ENCODE measurements at regions not wholly inside any gene's neighbourhood (a gene's known extent, or its start where the extent isn't known, plus 50 kb on each side); places are given as distances from the start of the nearest gene placed in this dataset.

DNA sequence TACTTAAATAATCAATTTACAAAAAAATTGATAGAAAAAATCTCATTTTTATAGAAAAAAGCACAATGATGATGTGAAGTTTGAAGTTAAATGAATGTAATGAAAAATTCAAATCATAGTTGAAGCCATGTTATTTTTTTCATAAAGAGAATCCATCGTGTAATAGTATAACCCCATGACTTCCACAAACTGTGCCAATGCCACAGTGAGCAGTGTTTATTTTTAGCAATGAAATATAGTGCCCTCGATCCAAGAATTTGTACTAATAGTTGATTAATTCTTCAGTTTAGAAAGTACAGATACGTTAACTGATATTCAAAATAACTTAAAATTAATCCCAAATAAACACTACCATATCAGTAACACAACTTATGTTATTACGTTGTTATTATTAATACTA, 225.9 kb downstream of the PTPRC start:
- no peak for DNase-seq (ENCODE audit: low spot score)

DNA sequence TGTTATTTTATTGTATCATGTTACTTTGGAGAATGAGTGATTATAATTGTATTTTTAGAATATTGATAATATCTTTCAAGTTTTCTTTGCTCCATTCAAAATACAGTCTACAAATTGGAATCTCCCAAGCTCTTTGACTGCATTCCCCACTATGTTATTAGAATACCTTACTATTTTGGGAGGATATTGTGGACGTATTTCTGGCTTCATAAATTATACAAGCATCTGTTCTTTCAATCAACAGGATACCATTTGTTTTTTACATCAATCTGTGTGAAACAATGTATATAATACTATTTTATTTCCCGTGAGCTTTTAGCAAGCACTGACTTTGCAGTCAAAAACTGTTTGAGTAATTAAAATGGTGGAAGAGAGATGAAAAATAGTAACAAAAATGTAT, 226.5 kb downstream of the PTPRC start:
- DNase-seq (ENCODE audit: low spot score), result no peak

DNA sequence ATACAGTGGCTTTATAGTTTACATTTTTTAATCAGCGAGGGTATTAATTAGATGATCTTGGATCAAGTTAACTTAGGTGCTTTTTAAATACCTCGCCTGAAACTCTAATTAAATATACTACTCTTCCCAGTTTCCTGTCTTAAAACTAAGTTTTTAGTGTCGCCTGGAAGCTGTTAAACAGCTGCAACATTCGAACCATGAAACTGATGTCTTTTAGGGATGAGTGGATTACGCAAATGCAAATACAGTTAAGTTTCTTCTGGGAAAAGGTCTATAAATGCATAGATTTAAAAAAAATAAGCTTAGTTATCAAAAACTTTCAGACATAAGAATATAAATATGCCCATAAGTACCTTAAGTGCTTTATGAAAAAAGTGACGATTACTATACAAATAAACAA, 228.3 kb downstream of the PTPRC start:
- DNase-seq (ENCODE audit: low spot score), result no peak

DNA sequence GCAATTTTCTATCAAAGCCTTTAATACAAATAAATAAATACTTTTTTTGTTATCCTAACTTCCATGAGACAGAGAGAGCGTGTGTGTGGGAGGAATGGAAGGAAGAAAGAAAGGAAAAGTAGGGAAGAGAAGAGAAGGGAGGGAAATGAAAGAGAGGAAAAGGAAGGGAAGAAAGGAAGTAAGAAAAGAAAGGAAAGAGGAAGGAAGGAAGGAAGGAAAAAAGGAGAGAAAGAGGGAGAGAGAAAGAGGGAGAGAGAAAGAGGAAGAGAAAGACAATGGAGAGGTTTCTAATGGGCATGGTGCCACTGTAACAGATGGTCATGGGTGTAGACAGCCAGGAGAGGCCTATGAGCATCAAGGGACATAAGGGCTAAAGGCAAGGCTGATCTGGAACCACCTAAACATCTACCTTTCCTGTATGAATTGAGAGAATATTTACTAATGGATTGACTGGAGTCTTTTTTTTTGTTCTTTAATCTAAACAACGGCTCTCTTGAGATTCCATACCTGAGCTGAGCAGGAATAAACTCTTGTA, 234.9 kb downstream of the PTPRC start:
- no peak for DNase-seq (ENCODE audit: low spot score)

DNA sequence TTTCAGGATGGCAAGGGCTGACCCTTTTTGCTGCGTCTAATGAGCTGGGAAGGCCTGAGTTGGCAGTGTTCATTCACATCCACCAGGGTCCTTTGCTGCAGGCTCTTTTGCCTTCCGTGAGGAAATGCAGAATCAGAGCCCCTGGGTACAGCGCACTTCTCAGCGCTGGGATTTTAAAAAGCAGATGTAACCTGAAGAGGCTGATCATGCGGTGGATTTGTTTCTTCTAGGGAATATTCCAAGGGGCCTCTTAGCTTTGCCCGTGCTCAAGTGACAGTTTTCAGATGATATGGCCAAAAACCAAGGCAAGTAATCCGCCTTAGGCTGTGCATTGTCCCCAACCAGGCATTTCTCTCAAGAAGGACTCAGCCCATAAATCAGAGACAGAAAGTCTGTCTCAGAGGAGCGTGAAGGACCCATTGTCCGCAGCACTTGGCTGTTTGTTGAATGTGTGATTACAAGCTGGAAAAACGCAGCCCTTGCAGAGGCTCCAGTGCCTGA, 237.6 kb downstream of the PTPRC start:
- no peak for DNase-seq (ENCODE audit: low spot score)

DNA sequence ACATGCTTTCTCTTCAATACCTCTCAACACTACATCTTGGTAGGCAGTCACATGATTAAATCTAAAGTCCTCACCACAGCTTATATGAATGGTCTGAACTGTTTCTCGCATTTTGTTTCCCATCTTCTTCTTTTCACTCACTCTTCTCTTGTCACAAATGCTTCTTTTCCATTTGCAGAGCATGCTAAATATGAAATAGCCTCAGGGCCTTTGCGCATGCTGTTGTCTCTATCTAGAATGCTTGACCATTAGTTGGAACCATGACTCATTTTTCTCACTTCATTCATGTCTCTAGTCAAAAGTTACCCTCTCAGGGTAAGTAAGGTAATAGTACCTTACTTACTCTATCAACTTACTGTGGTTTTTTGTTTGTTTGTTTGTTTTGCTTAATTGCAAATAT, 239.7 kb downstream of the PTPRC start:
- no peak for DNase-seq (ENCODE audit: low spot score)

DNA sequence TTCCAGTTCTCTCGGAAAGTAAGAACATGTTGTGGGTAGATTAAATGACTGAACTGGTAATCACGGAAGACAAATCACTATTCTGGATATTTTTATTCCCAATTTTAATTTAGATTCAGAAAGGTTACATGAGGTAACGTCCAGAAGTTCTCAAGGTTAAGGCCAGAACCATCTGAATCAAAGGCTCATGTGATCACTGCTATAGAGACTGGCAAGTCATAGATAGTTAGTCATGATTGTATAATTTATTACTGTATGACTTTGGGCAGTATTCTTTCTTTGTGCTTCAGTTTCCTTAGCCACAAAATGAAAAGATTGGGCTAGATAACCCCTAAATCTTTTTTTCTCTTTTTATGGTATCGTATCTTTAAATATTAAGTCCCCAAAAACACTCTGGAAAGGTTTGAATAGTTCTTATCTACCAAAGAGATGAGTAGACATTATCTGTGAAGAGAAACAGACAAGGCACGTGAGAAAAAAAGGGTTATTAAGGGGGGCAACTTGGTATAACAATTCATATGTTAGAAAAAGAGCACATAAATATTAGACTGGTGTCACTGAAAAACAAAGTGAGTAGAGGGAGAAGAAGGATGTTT, 241.0 kb downstream of the PTPRC start:
- no peak for DNase-seq (ENCODE audit: low spot score)

DNA sequence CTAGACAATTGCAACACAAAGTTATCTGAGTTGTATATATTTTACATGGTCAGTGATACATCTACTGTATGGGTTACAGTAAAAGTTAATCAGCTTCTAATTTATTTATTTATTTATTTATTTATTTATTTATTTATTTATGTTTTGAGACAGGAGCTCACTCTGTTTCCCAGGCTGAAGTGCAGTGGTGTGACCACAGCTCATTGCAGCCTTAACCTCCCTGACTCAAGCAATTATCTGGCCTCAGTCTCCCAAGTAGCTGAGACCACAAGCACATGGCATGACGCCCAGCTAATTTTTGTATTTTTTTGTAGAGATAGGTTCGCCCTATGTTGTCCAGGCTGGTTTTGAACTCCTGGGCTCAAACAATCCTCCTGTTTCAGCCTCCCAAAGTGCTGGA, 241.6 kb downstream of the PTPRC start:
- no peak for DNase-seq (ENCODE audit: low spot score)

DNA sequence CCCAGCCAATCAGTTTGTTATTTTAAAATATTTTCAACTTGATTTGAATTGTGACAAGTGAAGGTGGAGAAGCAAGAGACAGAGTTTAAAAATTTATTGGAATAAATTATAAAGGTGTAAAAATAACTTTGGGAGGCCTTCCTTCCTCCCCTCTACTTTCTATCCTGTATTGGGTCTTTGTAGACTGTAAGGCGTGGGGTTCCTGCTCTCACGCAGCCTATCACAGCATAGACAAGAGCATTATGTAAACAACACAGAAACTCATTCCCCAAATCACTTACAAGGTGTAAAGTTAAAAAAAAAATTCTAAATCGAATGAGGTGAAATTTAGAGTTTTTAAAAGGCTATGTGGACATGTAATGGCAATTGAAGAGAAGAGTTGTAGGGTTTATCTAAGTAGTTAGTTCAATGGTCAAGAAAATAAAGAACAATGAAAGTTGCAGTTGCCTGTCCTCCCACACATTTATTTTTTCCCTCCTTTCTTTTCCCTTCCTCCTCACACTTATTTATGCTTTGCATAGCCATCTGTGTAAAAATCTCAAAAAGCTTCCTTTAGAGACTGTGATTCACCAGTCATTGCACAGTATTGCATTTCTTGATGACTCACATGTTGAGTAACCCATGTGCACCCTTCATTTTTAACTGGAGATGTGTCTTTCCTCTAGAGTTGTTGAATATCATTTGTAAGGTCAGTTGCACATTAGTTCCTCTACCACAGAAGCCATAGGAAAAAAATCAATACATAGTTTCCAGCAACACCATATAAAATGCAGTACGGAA, 242.2 kb downstream of the PTPRC start:
- peak; percentile 2 for DNase-seq (ENCODE audit: low spot score)

DNA sequence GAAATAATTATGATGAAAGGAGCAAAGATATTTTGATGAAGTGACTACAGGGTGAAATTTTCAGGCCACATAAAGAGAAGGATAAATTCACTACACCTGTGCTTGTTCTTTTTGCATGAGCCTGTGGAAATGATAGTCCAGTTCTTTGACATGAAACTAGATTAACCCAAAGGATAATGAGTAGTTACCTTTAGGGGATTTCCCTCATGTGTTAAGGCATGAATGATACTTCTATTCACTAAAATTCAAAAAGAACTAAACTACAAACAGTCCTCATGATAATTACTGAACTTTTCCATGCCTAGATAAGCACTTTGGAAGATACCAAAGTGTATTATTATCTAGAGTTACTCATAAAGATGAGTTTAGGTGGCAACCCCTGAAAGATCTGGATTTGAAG, 244.3 kb downstream of the PTPRC start:
- DNase-seq (ENCODE audit: low spot score), result no peak

DNA sequence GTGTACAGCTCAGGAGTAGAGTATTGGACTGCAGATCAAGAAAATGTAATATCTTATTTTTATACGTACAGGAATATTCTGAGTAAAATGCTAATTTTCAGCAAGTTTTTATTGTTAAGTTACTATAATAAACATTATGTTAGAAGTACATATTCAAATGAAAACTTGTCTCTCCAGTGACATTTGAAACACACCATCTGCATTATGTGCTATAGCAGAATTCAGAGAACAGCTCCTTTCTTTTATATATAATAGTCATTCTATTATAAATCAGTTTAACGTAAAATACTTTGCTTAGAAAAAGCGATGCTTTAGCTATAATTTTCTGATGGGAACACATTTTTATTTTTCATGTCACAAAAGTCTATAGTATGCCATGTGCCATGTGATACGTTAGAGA, 249.0 kb downstream of the PTPRC start:
- DNase-seq (ENCODE audit: low spot score), result no peak

DNA sequence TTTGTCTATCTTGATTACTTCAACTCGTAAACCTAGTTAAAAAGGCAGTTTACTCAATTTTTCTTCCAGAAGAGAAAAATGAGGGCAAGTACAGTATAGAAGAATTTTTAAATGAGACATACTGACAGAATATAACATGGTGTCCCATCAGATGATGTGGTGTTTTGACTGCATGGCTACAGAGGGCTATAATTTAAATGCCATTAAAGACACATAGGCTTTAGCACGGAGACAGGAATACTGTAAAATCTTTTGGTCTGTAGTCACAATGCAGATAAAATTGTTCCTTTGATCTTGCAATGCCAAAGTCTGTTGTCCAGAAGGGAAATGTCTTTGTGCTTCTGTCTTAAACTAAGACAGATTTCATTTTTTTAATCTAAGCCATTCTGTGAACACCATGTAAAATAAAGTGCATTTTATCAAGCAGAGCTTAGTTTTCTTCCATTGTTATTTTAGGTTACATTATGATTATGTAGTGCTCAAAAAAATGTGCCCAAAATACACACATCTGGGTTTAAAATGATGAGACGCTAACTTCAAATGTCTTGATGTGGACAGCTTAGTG, 249.6 kb downstream of the PTPRC start:
- no peak for DNase-seq (ENCODE audit: low spot score)

DNA sequence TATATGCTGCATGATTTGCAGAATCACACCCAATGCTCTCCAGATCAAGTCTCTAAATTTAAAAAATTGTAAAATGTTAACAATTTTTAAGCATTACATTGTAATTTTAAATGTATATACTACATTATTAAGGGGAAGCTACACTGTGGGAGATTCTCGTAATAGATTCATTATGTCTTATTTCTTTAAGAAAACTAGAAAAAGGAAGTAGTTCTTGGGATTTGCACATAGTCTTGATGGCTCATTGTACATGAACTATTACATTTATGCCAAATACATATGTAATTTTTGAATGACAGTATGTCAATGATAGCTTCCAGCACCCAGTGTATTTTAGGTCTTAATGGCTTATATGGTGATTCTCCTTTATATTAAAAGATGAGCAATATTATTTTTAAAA, 250.3 kb downstream of the PTPRC start:
- DNase-seq (ENCODE audit: low spot score), result no peak

DNA sequence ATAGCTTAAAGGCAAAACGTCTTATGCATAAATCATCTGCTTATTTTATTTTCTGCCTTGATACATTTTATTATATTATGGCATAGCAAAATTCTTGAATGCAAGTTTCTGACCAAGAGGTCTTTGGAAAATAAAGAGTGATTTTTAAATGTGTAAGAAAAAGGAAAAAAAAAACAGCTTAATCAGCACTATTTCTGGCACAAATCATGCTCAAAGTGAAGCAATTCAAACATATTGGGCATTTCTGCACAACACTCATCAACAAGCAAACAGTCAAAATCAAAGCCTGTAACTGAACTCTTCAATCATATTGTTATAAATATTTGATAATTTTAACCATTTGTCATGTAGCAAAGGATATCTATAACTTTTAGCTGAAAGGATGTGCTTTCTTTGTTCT, 250.9 kb downstream of the PTPRC start:
- DNase-seq (ENCODE audit: low spot score), result no peak

DNA sequence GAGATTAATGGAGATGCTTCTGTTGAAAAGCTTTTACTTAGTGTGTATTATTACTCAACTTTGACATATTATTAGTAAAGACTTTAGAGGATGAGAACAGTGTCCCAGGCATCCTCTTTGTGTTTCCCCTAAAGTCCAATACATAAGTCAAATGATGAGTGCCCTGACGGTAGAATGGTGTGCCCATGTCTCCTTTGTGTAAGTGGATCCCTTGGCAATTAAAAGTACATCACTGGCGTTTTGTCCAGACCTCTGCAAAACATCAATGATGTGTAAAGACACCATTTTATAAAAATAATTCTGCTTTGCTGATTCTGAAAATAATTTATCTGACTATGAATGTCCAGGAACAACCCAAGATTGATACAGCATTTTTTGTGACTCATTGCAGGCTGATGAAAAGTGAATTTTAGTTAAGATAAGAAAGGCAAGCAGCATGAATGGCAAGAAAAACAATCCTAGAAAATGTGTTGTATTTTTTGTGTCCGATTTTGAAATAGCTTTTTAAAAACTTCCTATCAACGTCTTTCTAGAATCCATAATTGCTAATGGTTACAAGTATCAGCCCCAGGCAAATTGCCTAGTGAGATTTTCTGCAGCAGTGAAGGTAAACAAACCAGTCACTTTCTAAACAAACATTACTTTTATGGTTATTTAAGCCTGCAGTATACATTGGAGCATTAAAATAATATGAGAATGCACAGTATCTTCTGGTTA, 251.5 kb downstream of the PTPRC start:
- no peak for DNase-seq (ENCODE audit: low spot score)

DNA sequence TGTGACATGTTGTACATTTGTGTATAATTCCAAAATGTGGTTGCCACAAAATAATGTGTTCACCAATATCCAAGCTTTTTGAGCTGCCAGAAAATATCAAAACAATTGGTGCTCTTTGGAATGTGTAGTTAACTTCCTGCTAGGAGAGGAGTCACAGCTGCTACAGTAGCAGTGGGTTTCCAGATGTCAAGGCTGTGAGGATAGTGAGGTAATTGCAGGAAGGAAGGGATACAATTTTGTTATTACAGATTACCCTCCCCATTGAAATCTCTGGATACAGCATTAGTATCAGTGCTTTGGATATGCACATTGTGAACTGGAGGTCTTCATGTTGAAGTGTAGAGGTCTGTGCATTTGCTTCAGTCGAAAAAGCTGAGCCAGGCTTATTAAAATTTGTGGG, 253.2 kb downstream of the PTPRC start:
- DNase-seq (ENCODE audit: low spot score), result no peak

DNA sequence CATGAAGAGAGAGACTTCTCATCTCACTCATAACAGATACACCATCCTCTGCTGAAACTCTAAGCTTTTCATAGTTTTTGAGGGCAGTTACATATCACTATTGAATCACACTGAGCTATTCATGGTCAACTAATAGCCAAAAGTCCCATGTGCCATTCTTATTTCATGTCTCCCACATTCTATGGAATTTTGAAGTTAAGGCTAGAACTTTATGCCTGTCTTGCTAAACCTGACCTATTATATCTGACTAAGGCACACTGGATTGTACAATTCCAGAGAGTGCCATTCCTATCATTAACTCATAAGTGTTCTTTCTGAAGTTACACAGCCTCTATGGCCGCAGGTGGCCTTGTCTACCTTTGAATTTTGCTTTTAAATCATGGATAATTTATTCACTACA, 254.3 kb downstream of the PTPRC start:
- DNase-seq (ENCODE audit: low spot score), result no peak

DNA sequence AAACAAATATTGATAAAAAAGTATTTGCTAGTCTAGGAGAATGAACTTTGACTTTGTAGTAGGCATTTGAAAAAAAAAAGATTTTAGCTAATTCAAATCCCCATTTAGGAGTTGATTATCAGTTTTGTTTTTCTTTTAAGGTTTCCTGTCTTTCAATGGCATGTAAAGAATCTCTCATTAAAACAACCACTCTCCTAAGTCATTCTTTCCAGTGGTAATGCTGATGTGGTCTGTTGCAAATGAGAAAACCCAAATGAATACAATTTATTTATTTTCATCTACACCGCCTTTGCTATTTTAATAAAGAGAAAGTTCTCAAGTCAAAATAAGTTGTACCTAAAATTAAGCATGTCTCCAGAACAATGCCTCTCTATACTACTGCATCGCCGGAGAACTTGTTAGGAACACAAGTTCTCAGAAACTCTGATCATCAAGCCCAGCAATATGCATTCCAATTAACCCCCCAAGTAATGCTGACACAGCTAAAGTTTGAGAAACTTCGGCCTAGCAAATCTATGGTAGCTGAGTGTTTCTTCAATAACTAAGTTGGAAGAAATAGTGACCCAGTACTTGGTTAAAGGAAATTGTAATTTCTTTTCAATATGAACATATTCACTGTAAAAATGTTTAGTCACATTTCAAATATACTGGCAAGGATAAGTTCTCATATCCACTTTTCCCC, 255.1 kb downstream of the PTPRC start:
- DNase-seq (ENCODE audit: low spot score), result no peak

DNA sequence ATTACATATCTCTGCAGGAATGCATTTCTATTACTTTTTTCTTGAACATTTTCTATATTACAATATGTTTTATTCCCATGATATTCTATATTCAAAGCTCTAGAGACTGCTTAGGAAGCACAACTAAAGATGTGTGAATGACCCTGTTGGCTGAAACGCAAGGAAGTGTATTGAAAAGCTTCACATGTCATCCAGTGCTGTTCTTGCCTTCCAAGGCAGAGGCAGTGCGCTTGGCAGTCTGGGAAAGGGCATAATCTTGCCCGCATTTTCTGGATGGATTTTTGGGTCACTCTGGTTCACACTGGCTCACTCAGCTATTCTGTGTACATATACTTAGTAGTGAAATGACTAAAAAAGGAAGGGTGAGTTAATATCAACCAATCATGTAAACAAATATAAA, 262.4 kb downstream of the PTPRC start:
- no peak for DNase-seq (ENCODE audit: low spot score)

DNA sequence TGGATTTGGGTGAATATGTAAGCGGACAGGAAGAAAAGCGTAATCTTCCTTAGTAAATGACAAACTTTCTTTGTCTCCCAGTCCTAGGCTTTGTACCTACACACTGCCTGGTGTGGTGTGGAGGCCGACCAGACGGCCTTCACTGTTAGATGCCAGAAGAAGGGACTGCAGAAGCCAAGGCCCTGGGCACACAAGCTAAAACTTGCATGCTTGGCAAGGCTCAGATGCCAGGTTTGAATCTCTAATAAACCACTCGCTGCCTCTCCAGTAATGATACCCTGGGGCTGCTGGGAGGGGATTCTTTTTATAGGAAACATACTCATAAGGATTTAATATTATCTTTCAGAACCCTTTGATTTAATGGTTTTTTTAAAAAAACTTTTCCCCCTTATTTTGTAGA, 263.8 kb downstream of the PTPRC start:
- DNase-seq (ENCODE audit: low spot score), result no peak

DNA sequence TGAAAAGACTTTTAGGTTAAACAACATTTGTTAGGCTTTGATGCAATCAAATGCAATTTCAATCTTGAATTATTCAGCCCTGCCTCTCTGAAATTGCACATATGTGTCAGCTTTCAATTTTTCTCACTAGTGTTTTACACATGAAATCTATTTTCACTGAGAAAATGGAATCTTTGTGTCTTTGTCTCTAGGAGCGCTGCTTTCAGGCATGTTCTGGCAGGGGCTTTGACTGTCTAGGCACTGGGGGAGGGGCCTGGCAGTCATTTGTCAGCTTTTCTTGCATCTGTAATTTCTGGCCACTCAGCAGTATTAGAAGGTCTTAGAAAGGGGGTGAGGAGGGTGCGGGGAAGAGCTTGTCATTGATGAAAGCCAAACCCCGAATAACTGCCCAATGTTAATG, 264.4 kb downstream of the PTPRC start:
- DNase-seq (ENCODE audit: low spot score), result no peak

DNA sequence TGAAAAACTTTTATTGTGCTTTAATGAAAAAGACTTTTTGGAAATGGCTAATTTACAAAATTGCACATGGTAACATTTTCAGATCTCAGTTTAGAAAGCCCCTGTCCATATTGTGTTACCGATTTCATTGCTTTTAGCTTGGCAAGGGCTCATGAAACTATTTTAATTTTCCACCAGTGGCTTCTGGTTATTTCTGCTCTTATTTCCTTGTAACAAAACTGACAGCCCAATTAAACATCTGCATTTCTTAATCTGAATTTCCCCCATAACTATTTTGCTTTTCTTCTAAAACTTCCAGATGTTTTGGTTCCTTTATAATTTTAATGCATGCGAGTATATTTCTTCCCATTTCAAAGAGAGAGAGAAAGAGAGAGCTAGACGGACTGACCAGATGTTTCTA, 264.8 kb downstream of the PTPRC start:
- no peak for DNase-seq (ENCODE audit: low spot score)

Data from HuH-7.5 (cell line).